NCI-H146 treated with DMSO at 0.1 percent for 48 hours (cell line): ENCODE measurements at regions not wholly inside any gene's neighbourhood (a gene's known extent, or its start where the extent isn't known, plus 50 kb on each side); places are given as distances from the start of the nearest gene placed in this dataset.
"Not testable (repeated sequence)": the region's sequence is repeated elsewhere in the genome, so short reads cannot be mapped to it uniquely, and the experiment has no call there.

Experiments used
- DNase-seq: peaks from one replicate; lab custom pipeline; 2025; ENCODE audit not compliant: unreplicated experiment; lab: John Stamatoyannopoulos, UW

GRCh38 chr4:58075724-58076123, 965.5 kb upstream of the IGFBP7 start:
- no peak for DNase-seq

DNA sequence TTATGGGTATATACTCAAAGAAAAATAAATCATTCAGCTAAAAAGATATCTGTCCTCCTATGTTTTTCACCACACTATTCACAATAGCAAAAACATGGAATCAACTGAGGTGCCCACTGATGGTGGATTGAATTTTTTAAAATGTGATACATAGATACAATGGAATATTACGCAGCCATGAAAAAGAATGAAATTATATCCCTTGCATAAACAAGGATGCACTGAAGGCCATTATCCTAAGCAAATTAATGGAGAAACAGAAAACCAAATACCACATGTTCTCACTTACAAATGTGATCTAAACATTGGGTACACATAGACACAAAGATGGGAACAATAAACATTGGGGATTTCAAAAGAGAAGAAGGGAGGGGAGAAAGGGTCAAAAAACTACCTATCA, 964.2 kb upstream of the IGFBP7 start:
- DNase-seq: no peak

DNA sequence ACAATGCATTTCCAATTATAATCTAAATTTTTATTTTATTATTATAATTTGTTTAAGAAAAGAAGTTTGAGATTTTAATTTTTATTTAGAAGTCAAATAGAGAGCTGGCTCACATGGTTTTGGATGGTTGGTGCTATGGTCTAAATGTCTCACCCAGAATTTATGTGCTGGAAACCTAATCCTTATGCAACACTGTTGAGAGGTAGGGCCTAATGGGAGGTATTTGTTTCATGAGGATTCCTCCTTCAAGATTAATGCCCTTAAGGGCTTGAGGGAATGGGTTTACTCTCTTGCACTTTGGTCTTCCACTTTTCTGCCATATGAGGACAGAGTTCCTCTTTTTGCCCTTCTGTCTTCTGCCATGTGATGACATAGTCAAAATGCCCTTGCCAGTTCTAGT, 960.5 kb upstream of the IGFBP7 start:
- DNase-seq: no peak

- DNase-seq: no peak
These were observed 954.5 kb upstream of the IGFBP7 start for GRCh38 chr4:58064653-58065052.

GRCh38 chr4:58063404-58064160, 953.4 kb upstream of the IGFBP7 start:
- DNase-seq: no peak

DNA sequence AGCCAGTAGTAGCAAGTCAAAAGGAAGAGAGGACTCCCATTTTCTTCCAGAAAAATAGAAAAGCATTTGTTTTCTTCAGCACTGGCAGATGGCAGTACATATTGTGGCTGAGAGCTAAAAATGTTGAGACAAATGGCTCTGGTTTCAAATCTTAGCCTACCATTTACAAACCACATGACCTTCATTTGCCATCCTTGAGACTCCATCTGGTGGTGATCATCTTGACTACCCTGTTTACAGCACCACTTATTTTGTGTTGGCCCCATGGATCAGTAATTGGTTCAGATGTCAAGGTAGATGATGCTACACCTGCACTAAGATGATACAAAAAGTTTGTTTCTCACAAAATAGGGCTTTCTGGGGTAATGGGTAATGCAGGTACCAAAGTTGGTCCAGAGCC, 951.8 kb upstream of the IGFBP7 start:
- DNase-seq: no peak

- DNase-seq: no peak
These were observed 940.3 kb upstream of the IGFBP7 start for GRCh38 chr4:58050439-58050838.

GRCh38 chr4:58048491-58048890, 938.3 kb upstream of the IGFBP7 start:
- DNase-seq: no peak

GRCh38 chr4:58042176-58042575, 932.0 kb upstream of the IGFBP7 start:
- no peak for DNase-seq

DNA sequence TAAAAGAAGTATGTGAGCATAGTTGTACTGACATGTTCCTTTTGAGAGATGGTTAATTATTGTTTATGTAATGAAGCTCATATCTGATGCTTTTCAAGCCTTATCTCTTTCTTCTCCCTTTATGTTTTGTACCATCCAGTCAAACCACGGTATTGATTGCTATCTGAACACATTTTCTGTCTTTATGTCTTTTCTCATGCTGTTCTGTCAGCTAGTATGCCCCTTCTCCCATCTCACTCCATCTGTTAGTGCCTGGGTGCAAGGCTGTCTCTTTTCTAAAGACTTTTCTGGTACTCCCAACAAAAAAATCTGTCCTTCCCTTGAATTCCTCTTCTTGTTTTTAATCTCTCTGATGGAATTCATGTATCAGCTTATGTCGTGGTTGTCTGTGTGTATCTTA, 883.8 kb upstream of the IGFBP7 start:
- no peak for DNase-seq

DNA sequence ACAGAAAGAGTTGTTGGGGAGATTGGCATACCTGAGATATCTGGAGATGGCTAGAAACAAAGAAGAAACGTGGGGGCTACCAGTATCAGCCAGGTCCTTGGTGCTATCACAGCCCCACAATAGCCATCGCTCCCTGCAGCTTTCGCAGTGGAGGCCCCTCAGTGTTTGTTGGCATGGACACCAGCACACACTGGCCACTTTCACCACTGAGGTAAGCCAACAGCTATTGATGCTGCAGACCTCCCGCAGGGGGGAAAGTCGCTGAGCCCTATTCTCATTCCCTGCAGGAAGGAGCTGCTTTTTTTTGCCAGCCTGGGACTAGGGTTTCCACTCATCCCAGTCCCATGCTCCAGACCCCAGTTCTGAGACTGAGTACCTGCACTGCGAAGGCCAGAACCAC, 879.2 kb upstream of the IGFBP7 start:
- DNase-seq: no peak

- no peak for DNase-seq
These were observed 875.0 kb upstream of the IGFBP7 start for GRCh38 chr4:57985161-57985560.

- no peak for DNase-seq
These were observed 870.9 kb upstream of the IGFBP7 start for GRCh38 chr4:57981123-57981522.

DNA sequence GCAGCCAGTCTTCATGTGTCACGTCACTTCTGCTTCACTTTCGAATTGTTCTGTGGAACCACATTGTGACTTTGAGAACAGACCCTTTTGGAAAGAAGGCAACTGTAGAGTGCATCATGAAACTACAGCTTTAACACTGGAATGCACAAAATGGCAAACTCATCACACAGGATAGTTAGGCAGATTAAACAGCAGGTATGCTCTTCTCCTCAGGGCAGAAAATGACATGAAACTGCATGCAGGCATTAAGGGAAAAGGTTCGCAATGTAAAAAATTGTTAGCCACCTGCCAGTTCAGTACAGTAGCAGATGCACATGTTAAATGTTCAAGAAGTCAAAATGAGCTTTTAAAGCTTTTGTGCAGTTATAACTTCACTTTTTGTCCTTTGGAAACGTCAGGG, 864.6 kb upstream of the IGFBP7 start:
- no peak for DNase-seq

DNA sequence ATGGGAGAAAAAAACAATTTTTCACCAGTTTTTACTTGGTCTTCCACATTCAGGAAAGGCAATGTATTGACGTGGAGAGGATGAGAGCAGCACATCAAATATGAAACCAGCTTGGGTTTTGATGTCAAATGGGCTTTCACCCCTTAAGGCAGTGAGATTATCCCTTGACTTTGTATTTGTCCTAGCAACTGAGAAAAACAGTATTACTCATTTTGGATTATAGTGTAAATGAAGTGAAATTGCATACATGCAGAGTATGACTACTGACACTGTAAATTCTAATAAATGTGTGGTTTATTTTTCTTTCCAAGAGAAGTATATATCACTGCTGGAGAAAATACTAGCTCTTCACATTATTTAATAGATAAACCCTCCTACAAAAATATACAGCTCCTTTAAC, 863.6 kb upstream of the IGFBP7 start:
- DNase-seq: no peak

DNA sequence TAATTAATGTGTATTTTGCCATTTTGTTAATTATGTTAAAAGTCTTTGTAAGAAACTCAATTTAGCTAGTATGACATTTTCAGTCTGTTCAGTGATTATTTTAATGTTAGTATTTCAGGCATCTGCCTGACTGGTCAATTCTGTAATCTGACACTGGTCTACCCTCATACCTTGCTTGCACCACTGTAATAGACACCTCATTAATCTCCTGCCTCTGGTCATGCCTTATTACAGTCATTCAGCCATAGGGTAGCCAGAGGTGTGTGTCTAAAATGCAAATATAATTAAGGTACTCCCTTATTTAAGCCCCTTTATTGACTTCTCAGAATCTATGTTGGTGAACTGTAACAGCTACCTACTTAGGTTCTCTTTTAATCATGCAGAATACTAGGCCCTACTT, 861.1 kb upstream of the IGFBP7 start:
- DNase-seq: peak; percentile 9

GRCh38 chr4:57966987-57967760, 857.0 kb upstream of the IGFBP7 start:
- no peak for DNase-seq

DNA sequence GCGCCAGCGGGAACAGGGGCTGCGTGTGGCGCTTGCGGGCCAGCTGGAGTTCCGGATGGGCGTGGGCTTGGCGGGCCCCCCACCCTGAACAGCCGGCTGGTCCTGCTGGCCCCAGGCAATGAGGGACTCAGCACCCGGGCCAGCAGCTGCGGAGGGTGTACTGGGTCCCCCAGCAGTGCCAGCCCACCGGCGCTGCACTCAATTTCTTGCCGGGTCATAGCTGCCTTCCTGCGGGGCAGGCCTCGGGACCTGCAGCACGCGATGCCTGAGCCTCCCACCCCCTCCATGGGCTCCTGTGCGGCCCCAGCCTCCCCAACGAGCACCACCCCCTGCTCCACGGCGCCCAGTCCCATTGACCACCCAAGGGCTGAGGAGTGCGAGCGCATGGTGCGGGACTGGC, 855.2 kb upstream of the IGFBP7 start:
- not testable (repeated sequence) for DNase-seq

DNA sequence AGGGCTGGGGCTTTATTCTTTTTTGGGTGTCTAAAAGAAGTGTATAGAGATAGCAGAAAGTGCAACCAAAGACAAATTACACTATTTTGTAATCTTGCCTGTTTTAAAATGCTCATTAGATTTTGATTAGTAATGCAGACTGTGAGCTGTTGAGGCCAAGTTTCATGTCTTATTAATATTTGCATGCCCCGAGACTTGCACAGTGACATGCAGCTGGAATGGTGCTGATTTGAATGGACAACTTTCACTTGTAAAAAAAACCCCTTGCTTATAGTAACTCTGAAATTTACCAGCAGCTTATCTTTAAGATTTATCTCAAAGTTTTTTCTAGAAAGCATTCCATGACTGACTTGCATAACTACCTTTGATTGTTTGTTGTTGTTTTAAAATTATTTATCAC, 835.1 kb upstream of the IGFBP7 start:
- no peak for DNase-seq

DNA sequence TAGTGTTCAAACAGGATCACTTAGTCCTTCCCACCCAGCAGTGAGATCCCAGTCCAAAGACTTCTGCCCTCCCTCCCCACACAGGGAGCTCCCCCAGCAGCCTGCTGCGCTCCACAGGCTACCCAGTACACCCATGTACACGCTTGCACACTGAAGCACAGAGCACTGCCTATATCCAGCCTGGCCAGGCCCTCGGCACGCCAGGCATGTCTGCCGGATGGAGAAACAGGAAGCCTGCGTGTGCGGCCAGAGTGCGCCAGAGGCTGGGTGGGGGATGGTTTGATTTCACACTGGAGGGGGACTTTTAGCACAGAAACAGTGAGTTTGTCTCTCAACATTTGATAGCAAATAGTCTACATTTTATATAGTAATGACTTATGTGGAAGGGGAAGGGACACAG, 833.5 kb upstream of the IGFBP7 start:
- no peak for DNase-seq

GRCh38 chr4:57937326-57937725, 827.1 kb upstream of the IGFBP7 start:
- DNase-seq: not testable (repeated sequence)

DNA sequence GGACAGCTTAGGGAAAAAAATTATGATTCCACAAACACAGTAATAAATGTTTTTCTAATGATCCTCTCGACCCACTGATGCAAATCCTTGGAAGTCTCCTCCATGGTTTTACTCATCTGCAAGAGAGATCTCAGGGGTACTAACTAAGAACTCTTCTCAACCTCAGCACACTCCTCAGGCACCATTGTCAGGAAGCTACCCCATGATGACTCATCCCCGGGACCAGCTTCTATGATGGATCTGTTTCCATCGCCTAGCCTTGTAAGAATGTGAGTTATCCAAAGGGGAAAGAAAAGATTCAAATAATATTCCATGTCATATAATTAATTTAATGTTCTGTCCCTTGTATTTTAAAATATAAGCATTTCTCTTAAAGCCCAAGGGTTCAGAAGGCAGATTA, 816.1 kb upstream of the IGFBP7 start:
- DNase-seq: no peak

DNA sequence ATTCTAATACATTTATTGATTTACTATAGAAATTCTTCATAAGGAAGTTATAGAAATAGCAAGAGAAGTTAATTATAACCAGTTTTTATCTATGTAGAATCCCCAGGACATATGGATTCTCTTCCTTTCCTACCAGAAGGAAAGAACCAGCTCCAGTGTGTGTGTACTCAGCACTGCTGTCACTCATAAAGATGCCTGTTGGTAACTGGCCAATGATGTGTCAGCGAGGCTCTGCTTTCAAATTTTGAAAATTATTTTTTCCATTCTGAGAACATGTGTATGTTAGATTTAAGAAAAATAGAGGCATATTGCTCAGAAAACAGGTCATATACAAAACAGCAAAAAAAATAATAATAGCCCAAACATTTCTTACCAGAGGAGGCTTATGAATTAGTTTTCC, 814.8 kb upstream of the IGFBP7 start:
- DNase-seq: no peak
